Hypothalamus (tissue), 51 donors: ENCODE measurements at regions not wholly inside any gene's neighbourhood (a gene's known extent, or its start where the extent isn't known, plus 50 kb on each side); places are given as distances from the start of the nearest gene placed in this dataset.

Experiments
- DNase-seq, 51 donors: peaks; one replicate each; lab custom pipeline; 2025; lab: John Stamatoyannopoulos, UW

DNA sequence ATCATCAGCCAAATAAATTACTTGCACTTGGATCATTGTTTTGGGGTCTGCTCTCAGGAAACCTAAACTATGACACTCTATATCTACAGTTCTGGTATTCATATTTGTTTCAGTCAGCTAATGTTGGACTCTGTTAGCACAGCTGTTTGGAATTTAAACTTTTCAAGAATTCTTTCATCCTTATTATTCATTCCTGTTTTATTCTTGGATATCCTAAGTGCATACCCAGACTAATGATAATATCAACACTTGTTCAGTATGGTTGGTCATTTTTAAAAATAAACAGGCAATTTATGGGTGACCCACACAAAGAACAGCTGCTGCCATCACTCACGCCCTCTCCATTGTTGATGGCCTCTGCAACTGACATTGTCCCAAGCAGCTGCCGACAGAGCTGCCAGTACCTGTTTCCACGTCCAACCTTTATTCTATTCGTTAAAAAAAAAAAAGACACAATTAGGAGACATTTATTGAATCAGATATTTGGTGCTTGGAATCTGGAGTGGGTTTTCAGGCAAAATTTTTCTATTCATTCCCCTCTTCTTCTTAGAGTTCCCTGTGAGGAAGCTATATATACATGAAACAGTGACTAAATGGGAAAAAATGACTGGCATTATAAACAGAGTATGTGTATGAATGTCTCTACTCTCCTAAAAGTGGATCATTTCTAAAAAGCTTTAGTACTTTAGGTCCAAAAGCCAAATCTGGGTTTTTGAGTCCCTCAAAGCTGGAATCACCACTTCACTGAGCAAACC, 252.1 kb upstream of the NAV3 start:
- no peak for DNase-seq

DNA sequence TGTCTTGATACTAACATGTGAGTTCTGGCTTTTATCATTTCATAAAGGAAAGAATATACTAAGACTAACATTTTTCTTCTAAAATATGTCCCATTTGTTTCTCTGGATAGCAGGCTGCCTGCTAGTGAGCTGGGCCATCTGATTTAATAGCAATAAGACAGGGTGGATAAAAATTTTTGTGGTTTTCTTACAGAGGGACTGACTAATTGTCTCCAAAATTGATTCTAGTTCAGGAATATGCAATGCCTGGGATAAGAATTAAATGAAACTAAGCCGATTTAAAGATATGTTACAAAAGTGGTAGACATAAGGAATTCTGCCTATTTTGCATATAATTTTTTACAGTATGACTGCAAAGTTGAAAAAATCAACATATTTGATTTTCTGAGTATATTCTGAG, 252.9 kb upstream of the NAV3 start:
- no peak for DNase-seq

DNA sequence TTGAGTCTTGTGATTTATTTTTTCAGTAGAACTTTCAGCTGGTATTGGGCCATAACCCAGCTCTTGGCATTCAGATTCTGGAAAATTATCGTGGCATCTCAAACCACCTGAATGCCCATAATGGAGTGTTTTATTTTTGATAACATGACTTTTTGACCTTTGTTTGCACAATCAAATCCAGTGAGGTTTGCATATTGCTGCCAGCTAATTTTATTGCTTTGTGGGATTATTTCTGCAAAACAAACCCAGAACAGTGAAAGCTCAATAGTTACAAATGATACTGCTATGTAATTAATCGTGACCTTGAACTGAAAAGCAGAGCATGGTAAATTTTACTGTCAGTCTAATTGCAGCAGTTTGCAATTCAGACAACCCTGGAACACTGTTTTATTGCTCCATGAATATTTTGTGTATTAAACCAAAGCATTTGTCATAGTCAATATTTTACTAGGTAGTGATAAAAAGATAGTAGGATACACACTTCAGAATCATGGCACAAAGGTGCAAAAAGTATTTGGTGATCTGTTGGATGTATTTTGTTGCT, 255.2 kb upstream of the NAV3 start:
- DNase-seq, result no peak

DNA sequence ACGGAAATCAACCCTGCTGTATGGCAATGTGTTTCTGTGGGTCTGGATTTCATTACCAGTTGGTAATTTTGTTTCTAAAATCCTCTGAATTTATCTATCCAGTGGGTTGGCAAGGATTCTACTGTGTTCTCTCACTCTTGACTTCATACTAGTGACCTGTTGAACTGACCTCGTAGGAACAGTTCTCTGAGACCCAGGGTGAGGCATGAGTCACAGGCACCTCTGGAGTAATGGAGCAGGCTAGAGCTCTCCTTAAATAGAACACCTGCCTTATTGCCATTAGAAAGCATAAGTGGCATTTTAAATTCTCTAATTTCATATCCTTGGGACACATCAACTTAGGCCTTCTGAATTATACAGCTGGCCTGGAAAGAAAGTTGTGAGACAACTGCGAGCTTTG, 258.3 kb upstream of the NAV3 start:
- DNase-seq, result no peak

DNA sequence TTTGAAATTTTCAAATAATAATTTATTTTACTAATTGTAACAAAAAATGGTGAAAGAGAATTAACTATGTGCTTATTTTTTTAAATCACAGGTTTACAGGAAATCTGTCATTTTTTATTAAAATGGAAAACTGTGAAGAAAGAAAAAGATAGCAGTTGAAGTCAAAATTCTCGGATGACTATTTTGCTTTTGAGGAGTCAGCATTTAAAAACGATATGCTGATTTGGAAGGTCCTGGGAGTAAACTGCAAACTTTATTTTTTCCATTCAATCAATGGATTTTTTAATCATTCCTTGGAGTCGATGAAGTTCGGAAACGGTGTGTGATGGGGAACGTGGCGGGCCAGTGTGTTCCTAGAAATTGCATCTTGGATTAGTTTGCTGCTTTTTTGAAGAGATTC, 258.9 kb upstream of the NAV3 start:
- DNase-seq, result no peak

DNA sequence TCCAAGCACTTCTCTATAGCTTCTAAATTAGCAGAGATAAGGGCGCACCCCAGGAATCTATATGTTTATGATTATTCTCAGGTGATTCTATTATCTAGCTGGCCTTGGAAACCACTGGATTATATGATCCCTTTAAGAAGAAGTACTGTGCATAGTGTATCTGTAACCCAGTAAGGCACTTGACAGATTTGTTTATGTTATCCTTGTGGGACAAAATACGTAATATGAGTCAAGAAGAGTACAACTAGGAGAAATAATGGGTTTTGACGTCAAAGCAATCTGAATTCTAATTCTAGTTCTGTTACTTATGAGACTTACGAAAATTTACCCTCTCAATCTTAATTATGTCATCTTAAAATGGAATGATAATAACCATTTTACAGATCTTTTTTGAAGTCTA, 259.6 kb upstream of the NAV3 start:
- no peak for DNase-seq

DNA sequence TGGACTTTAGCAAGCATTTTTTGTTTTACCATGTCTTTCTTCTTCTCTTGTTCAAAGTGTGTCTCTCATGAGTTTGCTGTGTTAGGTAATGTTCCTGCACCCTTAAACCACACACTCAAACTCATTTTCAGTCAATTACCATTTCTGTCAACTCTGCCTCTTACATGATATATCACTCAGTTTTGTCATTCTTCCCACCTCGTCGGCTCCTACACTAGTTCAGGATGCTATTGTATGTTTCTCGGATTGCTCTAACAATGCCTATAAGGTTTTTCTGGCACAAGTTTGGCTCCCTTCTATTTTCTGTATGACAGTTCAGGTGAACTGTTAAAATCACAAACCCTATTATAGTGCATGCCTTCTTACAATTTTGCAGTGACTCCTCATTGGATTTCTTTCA, 260.8 kb upstream of the NAV3 start:
- DNase-seq, result no peak

DNA sequence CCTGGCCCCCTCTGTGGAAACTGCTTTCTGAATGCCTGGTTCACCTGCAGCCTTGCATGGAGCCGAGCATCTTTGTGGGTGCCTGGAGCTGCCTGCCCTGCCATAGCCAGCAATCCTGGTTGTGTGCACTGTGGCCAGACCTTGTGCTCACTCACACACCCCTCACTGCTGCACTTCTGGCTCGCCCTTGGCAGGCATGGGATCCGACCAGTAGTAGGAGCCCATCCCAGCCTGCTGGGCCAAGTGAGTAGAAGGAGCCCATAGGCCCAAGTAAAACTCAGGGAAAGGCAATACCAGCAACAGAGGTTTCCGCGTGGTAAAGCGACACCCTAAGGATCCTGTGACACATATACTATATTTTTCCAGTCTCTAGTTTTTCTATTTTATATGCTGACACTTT, 270.0 kb upstream of the NAV3 start:
- DNase-seq, result no peak

DNA sequence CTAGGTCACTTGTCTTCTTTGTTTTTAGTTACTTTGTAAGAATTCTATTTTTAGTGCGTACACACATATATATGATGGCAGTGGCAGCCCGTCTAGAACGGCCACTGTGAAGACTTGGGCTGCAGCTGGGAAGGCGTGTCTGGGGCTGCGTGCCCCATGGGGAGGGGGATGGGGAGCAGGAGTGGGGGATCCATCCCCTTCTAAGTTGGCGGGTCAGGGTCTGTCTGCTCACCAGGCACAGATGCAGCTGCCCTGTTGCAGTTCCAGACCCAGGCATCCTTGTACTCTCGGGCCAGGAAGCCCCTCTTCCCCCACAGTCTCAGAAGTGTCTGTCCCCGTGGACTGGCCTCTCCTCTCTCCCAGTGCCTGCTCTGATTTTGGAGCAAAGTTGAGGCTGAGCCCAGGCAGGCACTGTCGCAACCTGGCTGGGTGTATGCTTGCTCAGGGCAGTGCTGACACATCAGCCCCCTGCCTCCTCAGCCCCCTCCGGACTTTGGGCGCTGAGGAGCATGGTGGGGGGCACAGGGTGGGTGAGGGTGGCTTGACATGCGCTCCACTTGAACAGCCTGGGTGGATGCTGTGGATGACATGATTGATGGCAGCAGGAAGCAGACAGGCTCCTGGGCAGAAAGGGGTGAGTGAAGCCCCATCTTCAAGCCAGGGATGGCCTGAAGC, 271.2 kb upstream of the NAV3 start:
- no peak for DNase-seq

DNA sequence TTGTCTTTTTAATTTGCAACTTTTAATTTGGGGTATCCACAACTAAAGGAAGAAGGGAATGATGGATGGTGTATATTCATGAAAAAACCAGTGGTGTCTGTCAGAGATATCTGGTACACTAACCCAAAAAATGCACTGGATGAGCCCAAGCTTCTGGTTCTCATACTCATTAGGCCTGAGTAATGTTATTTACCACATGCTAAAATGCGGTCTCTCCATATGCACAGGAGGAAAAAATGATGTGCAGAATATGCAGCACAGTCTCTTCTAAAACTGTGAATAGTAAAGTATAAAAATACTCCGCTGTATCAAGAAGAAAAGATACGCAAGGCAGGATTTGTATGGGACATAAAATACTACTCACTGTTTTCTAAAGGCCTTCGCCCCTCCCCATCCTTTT, 275.6 kb upstream of the NAV3 start:
- DNase-seq, result no peak

DNA sequence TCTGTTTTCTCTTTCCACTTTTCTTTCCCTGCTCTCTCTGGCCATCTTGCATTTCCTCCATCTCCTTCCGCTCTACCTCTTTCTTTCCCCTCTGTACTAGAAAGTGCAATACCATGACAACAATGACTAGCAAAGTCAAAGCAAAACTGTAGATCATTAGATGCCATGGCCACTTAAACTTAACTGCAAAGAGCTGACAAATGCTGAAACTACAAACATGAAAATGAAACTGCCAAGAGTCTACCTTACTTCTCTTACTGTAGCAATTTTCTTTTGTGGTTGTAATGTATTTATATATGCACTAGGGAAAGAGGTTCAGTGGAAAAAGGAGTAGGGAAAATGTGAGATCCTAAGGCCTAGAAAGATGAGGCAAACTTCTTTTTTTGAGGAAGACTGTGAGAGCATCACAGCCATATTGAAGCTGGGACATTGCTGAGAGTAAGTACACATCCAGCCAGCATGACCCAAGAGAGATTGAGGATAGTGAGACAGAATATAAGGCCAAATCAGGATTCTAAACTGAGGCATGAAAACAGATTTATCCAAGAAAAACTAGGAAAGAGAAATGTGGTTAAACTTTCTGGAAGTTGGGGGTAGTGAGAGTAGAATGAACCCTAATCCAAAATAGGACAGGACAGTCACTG, 276.6 kb upstream of the NAV3 start:
- no peak for DNase-seq

DNA sequence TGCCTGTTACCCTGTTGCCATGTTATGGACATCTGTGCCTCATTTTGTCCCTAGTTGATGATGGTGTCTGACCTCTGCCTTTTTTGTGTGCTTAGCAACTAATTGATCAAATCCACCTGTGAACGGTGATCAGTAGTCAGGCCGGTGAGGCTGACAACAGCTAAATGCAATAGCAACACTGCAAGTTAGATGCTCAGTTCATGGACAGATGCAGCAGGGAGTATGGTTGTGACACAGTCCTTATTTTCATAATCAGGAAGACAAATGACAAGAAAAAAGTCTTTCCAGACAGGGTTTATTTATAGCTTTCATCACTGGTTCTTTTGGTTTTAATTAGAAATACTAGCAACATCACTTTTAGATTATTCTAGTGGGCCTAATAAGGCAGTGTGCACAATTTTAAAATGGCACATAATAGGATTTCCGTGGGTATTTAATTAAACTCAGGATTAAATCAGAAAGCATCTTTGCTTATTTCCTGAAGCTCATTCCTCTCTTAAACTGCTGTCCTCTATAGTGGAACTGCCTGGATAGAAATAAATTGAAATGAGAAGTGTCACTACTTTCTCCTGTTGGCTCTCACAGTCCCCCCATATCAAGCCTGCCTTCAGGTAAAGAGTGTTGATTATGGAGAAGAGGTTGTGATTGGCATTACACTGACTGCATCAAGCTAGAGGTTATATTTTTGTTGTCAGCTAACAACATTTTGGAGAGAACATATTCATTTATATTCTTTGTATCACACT, 281.1 kb upstream of the NAV3 start:
- DNase-seq, result no peak

DNA sequence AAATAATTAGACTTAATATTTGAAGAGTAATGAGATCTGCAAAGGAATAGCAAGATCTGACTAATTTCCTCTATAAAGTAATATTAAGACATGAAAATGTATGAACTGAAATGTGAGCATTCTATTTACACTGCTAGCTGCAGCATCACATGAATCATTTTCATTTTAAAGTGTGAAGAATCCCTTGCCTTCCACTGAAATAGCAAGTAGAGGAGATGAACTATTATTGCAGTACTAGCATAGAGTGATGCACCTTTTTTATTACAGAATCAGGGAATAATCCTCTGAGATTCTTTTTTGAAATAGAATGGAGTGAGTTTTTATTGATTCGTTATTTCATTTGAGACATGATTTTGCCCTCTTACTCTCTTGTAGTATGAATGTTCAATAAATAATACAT, 281.9 kb upstream of the NAV3 start:
- no peak for DNase-seq

DNA sequence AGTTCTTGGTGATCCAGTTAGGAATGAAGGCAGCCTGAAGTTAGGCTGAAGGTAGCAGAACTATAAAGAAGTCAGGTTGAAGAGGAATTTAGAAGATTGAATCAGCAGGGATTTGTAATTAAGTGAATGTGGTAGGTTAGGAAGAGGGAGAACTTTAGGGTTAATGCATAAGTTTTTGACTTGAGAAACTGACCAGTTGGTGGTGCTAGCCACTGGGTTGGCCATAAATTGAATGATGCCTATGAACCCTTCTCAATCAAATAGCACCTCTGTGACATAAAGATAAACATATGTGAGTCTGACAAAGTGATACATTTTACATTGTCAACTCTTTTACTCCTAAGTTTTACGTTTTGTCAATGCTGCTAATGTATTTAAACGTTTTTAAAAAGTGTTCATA, 290.6 kb upstream of the NAV3 start:
- no peak for DNase-seq

DNA sequence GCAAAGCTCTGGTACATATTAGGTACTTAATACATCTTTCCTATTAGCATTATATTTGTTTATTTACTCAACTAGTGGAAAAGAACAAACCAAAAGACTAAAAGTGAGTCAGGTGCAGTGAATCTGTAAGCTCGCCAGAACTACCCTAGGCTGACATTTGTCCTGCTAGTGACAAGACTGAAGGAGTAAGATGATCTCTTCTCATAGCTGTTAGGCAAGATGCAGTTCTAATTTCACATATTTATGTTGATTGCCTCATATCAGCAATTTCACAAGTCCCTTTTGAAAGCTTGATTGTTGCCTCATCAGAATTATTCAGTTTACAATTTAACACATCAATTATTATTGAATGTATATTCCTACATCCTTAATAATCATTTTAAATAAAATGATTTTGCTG, 293.0 kb upstream of the NAV3 start:
- DNase-seq, result no peak

DNA sequence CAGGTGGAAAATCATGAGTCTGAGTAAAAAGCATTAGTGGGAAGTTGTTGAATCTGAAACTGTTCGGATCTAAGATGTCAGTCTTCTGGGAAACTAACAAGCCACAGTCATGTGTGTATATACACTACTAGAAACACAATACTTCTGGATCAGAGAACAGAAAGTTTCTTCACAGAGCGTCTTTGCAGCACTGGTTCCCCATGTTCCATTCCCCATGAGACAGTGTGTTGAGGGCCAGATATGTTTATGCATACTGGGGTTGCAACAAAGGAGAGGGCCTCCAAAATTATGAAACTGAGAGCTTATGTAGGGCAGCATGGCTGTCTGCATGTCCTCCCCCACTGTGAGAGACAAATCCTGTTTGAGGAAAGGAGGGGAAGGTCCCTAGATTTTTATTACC, 295.0 kb upstream of the NAV3 start:
- DNase-seq, result no peak

DNA sequence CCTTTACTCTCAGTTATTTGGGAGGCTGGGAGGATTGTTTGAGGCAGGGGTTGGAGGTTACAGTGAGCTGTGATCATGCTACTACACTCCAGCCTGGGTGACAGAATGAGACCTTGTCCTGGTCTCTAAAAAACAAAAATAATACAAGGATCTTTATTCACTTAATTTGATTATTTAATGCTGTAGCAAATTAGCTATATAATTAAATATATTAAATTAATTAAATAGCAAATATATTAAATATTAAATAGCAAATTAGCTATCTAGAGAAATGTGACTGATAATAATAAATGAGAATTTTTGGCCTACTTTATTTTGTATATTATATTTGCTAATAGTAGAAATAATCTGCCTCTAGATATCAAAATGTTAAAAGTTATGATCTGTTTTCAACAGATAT, 298.8 kb upstream of the NAV3 start:
- DNase-seq, result no peak

DNA sequence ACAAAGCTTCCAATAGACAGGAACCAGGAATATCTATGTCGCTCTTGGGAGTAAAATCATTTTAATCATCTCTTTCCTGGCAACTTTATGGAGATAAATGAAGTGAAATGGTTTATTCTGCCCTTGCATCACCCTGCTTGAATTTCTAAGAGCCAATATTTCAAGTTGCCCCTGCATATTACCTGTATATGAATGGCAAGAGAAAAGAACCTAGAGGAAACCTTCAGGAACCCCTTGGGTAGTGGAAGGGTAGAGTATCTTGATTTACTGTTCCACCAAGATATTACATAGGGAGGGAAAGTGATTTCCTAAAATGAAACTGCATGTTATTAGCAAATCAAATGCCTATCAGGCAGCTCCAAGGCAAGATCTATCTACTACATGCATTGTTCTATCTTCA, 308.4 kb upstream of the NAV3 start:
- no peak for DNase-seq

DNA sequence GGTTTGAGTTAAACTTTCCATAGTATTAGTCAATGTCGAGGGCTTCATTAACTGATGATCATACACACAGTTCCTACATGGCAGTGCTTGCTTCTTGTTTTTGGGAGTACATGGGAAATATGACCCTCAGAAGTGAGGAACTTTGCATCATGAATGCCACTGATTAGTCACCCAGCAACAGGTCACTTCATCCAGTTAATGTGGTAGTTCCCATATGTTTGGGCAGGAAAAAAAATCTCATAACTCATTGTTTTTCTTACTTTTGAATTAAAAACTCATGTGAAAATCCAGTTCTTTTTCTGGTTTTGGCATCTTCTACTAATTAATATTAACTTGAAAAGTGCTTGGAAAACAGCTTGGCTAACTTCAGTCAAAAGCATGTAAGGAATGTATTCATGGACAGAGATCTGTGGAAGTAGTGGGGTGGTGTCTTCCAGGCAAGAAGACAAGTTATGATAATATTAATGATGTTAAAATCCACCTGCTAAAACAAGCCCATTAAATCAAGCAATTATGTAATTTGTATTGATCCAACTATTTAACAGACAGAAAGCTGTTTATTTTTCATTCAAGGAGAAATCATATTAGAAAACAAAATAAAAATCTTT, 309.1 kb upstream of the NAV3 start:
- DNase-seq, result no peak

DNA sequence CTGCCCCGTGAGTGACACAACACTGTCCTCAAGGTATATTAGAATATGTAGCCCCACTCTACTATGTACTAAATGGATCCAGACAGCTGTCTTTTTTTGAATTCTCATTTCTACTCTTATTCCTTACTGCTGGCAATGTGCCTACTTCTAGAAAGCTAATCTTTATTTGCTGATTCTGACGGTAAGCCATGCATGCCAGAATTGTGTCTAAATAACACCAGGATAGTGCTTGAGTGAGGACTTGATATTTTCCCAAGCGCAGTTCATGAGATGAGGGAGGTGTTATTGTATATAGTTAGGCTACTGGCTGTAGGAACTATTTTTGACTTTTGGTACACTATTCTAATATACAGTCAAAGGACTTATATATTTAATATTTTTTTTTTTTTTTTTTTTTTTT, 316.2 kb upstream of the NAV3 start:
- DNase-seq, result no peak

DNA sequence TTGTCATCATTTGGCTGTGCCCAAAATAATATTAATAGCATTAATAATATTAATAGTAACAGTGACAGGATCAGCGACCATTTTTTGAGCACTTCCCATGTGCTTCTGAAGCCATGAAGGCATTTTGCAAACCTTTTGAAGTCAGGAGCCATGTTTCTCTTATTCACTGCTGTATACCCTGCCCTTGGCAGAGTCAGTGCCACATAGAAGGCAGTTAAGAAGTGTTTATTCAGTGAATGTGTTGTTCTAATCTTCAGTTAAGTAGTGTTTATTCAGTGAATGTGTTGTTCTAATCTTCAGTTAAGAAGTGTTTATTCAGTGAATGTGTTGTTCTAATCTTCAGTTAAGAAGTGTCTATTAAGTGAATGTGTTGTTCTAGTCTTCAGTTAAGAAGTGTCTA, 319.7 kb upstream of the NAV3 start:
- no peak for DNase-seq
